ENCODE measurements at regions not wholly inside any gene's neighbourhood (a gene's known extent, or its start where the extent isn't known, plus 50 kb on each side); places are given as distances from the start of the nearest gene placed in this dataset.

DNA sequence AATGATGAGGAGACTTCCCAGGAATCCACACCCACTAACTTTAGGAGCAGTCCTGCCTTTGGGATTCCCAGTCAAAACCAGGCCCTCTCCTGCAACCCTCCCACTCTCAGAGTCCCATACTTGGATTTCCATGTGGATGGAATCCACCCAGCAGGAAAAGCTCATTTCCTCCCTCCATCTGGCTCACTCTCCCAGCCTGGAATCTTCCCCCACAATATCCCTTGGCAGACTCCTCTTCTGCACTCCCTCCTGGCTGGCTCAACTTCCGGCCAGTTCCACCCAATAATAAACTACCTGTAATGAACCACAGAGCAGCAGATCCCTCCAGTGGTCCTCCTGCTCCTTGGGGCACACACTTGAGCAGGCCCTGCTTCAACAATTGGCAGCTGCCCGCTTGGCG is 102.8 kb upstream of the EGLN3 start:
- Mint-ChIP-seq H3K4me1 (peaks cover 4% of the 10 kb centered on the region), H3K9me3 (0 out of 2 replicates have a peak, but pooled peaks cover 4% of the 10 kb centered on the region), H3K36me3 (no peaks in the 10 kb centered on the region), H3K4me3 (no peak overlapping the region), H3K27me3 (ENCODE audit: low read depth) (no peaks in the 10 kb centered on the region), H3K27ac (no peak overlapping the region)
- ATAC-seq (no peak), DNase-seq (ENCODE audit: low spot score) (no peak)
- ChIA-PET POLR2A (no interaction called here), CTCF (interaction anchor here (1.7 kb wide), 1 partner anchor 45 kb away, joined by 5 read pairs; no protein-coding TSS in a partner anchor)
- TF ChIP-seq, protein P1, sequence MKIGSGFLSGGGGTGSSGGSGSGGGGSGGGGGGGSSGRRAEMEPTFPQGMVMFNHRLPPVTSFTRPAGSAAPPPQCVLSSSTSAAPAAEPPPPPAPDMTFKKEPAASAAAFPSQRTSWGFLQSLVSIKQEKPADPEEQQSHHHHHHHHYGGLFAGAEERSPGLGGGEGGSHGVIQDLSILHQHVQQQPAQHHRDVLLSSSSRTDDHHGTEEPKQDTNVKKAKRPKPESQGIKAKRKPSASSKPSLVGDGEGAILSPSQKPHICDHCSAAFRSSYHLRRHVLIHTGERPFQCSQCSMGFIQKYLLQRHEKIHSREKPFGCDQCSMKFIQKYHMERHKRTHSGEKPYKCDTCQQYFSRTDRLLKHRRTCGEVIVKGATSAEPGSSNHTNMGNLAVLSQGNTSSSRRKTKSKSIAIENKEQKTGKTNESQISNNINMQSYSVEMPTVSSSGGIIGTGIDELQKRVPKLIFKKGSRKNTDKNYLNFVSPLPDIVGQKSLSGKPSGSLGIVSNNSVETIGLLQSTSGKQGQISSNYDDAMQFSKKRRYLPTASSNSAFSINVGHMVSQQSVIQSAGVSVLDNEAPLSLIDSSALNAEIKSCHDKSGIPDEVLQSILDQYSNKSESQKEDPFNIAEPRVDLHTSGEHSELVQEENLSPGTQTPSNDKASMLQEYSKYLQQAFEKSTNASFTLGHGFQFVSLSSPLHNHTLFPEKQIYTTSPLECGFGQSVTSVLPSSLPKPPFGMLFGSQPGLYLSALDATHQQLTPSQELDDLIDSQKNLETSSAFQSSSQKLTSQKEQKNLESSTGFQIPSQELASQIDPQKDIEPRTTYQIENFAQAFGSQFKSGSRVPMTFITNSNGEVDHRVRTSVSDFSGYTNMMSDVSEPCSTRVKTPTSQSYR (CRISPR knock-in tag; IDR thresholded peaks at IDR 0.05) = no peak
- TF ChIP-seq, protein P2, sequence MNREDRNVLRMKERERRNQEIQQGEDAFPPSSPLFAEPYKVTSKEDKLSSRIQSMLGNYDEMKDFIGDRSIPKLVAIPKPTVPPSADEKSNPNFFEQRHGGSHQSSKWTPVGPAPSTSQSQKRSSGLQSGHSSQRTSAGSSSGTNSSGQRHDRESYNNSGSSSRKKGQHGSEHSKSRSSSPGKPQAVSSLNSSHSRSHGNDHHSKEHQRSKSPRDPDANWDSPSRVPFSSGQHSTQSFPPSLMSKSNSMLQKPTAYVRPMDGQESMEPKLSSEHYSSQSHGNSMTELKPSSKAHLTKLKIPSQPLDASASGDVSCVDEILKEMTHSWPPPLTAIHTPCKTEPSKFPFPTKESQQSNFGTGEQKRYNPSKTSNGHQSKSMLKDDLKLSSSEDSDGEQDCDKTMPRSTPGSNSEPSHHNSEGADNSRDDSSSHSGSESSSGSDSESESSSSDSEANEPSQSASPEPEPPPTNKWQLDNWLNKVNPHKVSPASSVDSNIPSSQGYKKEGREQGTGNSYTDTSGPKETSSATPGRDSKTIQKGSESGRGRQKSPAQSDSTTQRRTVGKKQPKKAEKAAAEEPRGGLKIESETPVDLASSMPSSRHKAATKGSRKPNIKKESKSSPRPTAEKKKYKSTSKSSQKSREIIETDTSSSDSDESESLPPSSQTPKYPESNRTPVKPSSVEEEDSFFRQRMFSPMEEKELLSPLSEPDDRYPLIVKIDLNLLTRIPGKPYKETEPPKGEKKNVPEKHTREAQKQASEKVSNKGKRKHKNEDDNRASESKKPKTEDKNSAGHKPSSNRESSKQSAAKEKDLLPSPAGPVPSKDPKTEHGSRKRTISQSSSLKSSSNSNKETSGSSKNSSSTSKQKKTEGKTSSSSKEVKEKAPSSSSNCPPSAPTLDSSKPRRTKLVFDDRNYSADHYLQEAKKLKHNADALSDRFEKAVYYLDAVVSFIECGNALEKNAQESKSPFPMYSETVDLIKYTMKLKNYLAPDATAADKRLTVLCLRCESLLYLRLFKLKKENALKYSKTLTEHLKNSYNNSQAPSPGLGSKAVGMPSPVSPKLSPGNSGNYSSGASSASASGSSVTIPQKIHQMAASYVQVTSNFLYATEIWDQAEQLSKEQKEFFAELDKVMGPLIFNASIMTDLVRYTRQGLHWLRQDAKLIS (CRISPR knock-in tag; IDR thresholded peaks at IDR 0.05; ENCODE audit: borderline replicate concordance) = no peak
- TF ChIP-seq IRF1 (CRISPR knock-in tag; IDR thresholded peaks at IDR 0.05) (no peak), ZBTB21 (CRISPR knock-in tag; IDR thresholded peaks at IDR 0.05; ENCODE audit: borderline replicate concordance) (no peak), NFYB (CRISPR knock-in tag; conservative IDR thresholded peaks at IDR 0.05; ENCODE audit: low read depth) (no peak), ZNF423 (CRISPR knock-in tag; IDR thresholded peaks at IDR 0.05) (no peak), STAT6 (CRISPR knock-in tag; conservative IDR thresholded peaks at IDR 0.05; ENCODE audit: low read depth) (no peak), KAT7 (CRISPR knock-in tag; IDR thresholded peaks at IDR 0.05; ENCODE audit: borderline replicate concordance) (no peak), JUN (CRISPR knock-in tag; IDR thresholded peaks at IDR 0.05) (no peak), ETV6 (CRISPR knock-in tag; IDR thresholded peaks at IDR 0.05) (no peak), ZNF263 (CRISPR knock-in tag; IDR thresholded peaks at IDR 0.05; ENCODE audit: low read depth) (no peak), ELF4 (CRISPR knock-in tag; IDR thresholded peaks at IDR 0.05; ENCODE audit: low read depth) (no peak), GTF2I (CRISPR knock-in tag; conservative IDR thresholded peaks at IDR 0.05) (no peak), TCF7 (CRISPR knock-in tag; IDR thresholded peaks at IDR 0.05; ENCODE audit: low read depth) (no peak)
- TF ChIP-seq, protein P3, sequence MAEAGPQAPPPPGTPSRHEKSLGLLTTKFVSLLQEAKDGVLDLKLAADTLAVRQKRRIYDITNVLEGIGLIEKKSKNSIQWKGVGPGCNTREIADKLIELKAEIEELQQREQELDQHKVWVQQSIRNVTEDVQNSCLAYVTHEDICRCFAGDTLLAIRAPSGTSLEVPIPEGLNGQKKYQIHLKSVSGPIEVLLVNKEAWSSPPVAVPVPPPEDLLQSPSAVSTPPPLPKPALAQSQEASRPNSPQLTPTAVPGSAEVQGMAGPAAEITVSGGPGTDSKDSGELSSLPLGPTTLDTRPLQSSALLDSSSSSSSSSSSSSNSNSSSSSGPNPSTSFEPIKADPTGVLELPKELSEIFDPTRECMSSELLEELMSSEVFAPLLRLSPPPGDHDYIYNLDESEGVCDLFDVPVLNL (CRISPR knock-in tag; IDR thresholded peaks at IDR 0.05; ENCODE audit: borderline replicate concordance, low read depth) = no peak
- TF ChIP-seq, protein P4, sequence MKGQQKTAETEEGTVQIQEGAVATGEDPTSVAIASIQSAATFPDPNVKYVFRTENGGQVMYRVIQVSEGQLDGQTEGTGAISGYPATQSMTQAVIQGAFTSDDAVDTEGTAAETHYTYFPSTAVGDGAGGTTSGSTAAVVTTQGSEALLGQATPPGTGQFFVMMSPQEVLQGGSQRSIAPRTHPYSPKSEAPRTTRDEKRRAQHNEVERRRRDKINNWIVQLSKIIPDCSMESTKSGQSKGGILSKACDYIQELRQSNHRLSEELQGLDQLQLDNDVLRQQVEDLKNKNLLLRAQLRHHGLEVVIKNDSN (CRISPR knock-in tag; IDR thresholded peaks at IDR 0.05) = no peak
